Smooth muscle cell (in vitro differentiated cells): ENCODE measurements at regions not wholly inside any gene's neighbourhood (a gene's known extent, or its start where the extent isn't known, plus 50 kb on each side); places are given as distances from the start of the nearest gene placed in this dataset.

Experiments
- DNase-seq: peaks from one replicate; lab custom pipeline; 2025; ENCODE audit not compliant: unreplicated experiment; lab: John Stamatoyannopoulos, UW
- H2AFZ ChIP-seq: fragments of 200-600 bp; sonication (generic); 2 replicates; pipeline ENCODE4 v1.6.0; 2016; ENCODE audit warnings: antibody characterized with exemption, low read depth, mild to moderate bottlenecking
- H3F3A ChIP-seq: fragments of 200-600 bp; sonication (generic); 2 replicates; pipeline ENCODE4 v1.6.0; 2017; ENCODE audit warnings: antibody characterized with exemption, low read depth
- H3K27ac ChIP-seq: fragments of 200-600 bp; sonication (generic); 2 replicates; pipeline ENCODE4 v1.5.1; 2016; ENCODE audit warnings: low read depth, mild to moderate bottlenecking
- H3K27me3 ChIP-seq: fragments of 200-600 bp; sonication (generic); 2 replicates; pipeline ENCODE4 v1.6.1; 2016; ENCODE audit warnings: low read depth, mild to moderate bottlenecking
- H3K36me3 ChIP-seq: fragments of 200-600 bp; sonication (generic); 2 replicates; pipeline ENCODE4 v1.5.1; 2016; ENCODE audit warnings: low read depth
- H3K4me1 ChIP-seq: fragments of 200-600 bp; sonication (generic); 2 replicates; pipeline ENCODE4 v1.5.1; 2016; ENCODE audit warnings: low read depth
- H3K4me2 ChIP-seq: fragments of 200-600 bp; sonication (generic); 2 replicates; pipeline ENCODE4 v1.6.0; 2016; ENCODE audit warnings: mild to moderate bottlenecking
- H3K4me3 ChIP-seq: fragments of 200-600 bp; sonication (generic); 2 replicates; pipeline ENCODE4 v1.5.1; 2016; ENCODE audit warnings: mild to moderate bottlenecking
- H3K79me2 ChIP-seq: fragments of 200-600 bp; sonication (generic); 2 replicates; pipeline ENCODE4 v1.6.0; 2016; ENCODE audit warnings: low read depth, mild to moderate bottlenecking
- H3K9ac ChIP-seq: fragments of 200-600 bp; sonication (generic); 2 replicates; pipeline ENCODE4 v1.6.0; 2016; ENCODE audit warnings: low read depth
- H3K9me3 ChIP-seq: fragments of 200-600 bp; sonication (generic); replicated peaks from 2 replicates; pipeline ENCODE4 v1.5.1; 2016; ENCODE audit warnings: low read depth
- H4K20me1 ChIP-seq: fragments of 200-600 bp; sonication (generic); 2 replicates; pipeline ENCODE4 v1.6.0; 2016; ENCODE audit warnings: low read depth
- WGBS: methylation state at CpG from one replicate; pipeline ENCODE4 v1.1.7; 2016; ENCODE audit warnings: low lambda C conversion rate; 5-methylcytosine and 5-hydroxymethylcytosine counted together
- TF ChIP-seq, protein P1 (sequence below): fragments of 200-600 bp; sonication (generic); IDR thresholded peaks from 2 replicates; pipeline ENCODE4 v1.5.1; 2017; ENCODE audit warnings: borderline replicate concordance, mild to moderate bottlenecking, antibody characterized with exemption; ENCODE audit not compliant: insufficient read depth, poor library complexity, severe bottlenecking

DNA sequence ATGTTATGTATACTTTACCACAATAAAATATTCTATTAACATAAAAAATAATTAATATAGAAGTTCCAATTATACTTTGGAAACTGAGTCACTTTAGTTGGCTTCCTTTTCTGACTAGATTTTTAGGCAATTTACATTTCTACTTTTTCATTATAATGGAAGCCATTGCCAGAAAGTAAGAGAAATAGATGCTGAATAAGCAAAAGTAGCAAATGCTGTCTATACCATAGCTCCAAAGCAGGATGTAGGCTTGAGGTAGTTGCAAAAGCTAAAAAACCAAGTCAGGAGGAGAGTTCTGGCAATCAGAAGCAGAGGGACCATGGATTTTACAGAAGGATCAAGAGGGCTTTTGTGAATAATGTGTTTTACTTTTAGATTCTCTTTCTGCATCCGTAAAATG is 262.4 kb upstream of the TMEM229A start:
- 97% methylated on average over 1 of the region's 1 CpG for WGBS
- DNase-seq, result no peak
- no peaks in the 10 kb centered on the region for H3F3A ChIP-seq
- no peaks in the 10 kb centered on the region for H3K79me2 ChIP-seq
- H3K27me3 ChIP-seq, result no peaks in the 10 kb centered on the region
- no peak overlapping the region for H3K9ac ChIP-seq
- H3K36me3 ChIP-seq, result no peaks in the 10 kb centered on the region
- H3K27ac ChIP-seq, result no peak overlapping the region
- no peak overlapping the region for H3K4me2 ChIP-seq
- H3K9me3 ChIP-seq, result no peaks in the 10 kb centered on the region
- H3K4me3 ChIP-seq, result no peak overlapping the region
- no peak overlapping the region for H2AFZ ChIP-seq
- TF ChIP-seq, protein P1, sequence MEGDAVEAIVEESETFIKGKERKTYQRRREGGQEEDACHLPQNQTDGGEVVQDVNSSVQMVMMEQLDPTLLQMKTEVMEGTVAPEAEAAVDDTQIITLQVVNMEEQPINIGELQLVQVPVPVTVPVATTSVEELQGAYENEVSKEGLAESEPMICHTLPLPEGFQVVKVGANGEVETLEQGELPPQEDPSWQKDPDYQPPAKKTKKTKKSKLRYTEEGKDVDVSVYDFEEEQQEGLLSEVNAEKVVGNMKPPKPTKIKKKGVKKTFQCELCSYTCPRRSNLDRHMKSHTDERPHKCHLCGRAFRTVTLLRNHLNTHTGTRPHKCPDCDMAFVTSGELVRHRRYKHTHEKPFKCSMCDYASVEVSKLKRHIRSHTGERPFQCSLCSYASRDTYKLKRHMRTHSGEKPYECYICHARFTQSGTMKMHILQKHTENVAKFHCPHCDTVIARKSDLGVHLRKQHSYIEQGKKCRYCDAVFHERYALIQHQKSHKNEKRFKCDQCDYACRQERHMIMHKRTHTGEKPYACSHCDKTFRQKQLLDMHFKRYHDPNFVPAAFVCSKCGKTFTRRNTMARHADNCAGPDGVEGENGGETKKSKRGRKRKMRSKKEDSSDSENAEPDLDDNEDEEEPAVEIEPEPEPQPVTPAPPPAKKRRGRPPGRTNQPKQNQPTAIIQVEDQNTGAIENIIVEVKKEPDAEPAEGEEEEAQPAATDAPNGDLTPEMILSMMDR, result no peak
- no peaks in the 10 kb centered on the region for H3K4me1 ChIP-seq
- H4K20me1 ChIP-seq, result no peaks in the 10 kb centered on the region

DNA sequence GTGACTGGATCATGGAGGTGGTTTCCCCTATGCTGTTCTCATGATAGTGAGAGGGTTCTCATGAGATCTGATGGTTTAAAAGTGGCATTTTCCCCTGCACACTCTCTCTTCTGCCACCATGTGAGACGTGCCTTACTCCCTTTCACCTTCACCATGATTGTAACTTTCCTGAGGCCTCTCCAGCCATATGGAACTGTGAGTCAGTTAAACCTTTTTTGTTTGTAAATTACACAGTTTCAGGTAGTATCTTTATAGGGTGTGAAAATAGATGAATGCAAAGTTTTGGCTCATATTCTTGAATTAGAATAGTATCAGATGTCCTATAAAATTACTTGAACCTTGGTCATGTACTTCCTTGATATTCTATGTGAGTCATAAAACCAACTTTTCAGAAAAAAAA is 252.1 kb upstream of the TMEM229A start:
- no peaks in the 10 kb centered on the region for H3K79me2 ChIP-seq
- no peak overlapping the region for H2AFZ ChIP-seq
- WGBS, result 80% methylated on average over 1 of the region's 1 CpG
- H3K9ac ChIP-seq, result no peak overlapping the region
- no peaks in the 10 kb centered on the region for H3K4me1 ChIP-seq
- no peaks in the 10 kb centered on the region for H3K9me3 ChIP-seq
- no peak overlapping the region for H3K4me2 ChIP-seq
- no peaks in the 10 kb centered on the region for H3F3A ChIP-seq
- H3K4me3 ChIP-seq, result no peak overlapping the region
- no peaks in the 10 kb centered on the region for H4K20me1 ChIP-seq
- TF ChIP-seq, protein P1, result no peak
- H3K27me3 ChIP-seq, result peaks cover 4% of the 10 kb centered on the region
- no peak overlapping the region for H3K27ac ChIP-seq
- DNase-seq, result no peak
- no peaks in the 10 kb centered on the region for H3K36me3 ChIP-seq

- Histone ChIP-seq H3K4me1 (no peaks in the 10 kb centered on the region), H4K20me1 (no peaks in the 10 kb centered on the region), H2AFZ (no peak overlapping the region), H3K79me2 (no peaks in the 10 kb centered on the region), H3K27me3 (no peaks in the 10 kb centered on the region), H3K4me3 (no peak overlapping the region), H3K9me3 (no peaks in the 10 kb centered on the region), H3F3A (no peaks in the 10 kb centered on the region), H3K4me2 (no peak overlapping the region), H3K9ac (no peak overlapping the region), H3K36me3 (no peaks in the 10 kb centered on the region), H3K27ac (no peak overlapping the region)
- 61% methylated on average over 3 of the region's 3 CpGs for WGBS
- TF ChIP-seq, protein P1, result peak; percentile 31
- DNase-seq, result no peak
Measured at GRCh38 chr7:124276005-124276622, 243.2 kb upstream of the TMEM229A start.

GRCh38 chr7:124275411-124275810 is 242.5 kb upstream of the TMEM229A start:
- 72% methylated on average over 3 of the region's 3 CpGs for WGBS
- no peaks in the 10 kb centered on the region for H3K4me1 ChIP-seq
- no peak overlapping the region for H2AFZ ChIP-seq
- no peaks in the 10 kb centered on the region for H3K27me3 ChIP-seq
- H3K36me3 ChIP-seq, result no peaks in the 10 kb centered on the region
- H3F3A ChIP-seq, result no peaks in the 10 kb centered on the region
- no peak overlapping the region for H3K9ac ChIP-seq
- H4K20me1 ChIP-seq, result no peaks in the 10 kb centered on the region
- H3K4me2 ChIP-seq, result no peak overlapping the region
- TF ChIP-seq, protein P1, result no peak
- no peaks in the 10 kb centered on the region for H3K9me3 ChIP-seq
- H3K79me2 ChIP-seq, result no peaks in the 10 kb centered on the region
- no peak for DNase-seq
- H3K4me3 ChIP-seq, result no peak overlapping the region
- no peak overlapping the region for H3K27ac ChIP-seq
